Type B pancreatic cell (in vitro differentiated cells): ENCODE measurements at regions not wholly inside any gene's neighbourhood (a gene's known extent, or its start where the extent isn't known, plus 50 kb on each side); places are given as distances from the start of the nearest gene placed in this dataset.
A peak's percentile ranks its signal among the peaks of the same experiment; 100 is the strongest.

Source experiments
- DNase-seq: peaks from one replicate; pipeline ENCODE4 v3.0.0; 2021; ENCODE audit warnings: mixed read lengths; ENCODE audit not compliant: unreplicated experiment; ENCODE audit errors: extremely low spot score
- H3K27ac Mint-ChIP-seq: 2 replicates; pipeline ENCODE4 v1.8.0; 2021; ENCODE audit warnings: mild to moderate bottlenecking, mixed read lengths
- H3K27me3 Mint-ChIP-seq: 2 replicates; pipeline ENCODE4 v1.8.0; 2021; ENCODE audit warnings: mixed read lengths
- H3K36me3 Mint-ChIP-seq: 2 replicates; pipeline ENCODE4 v1.8.0; 2021; ENCODE audit warnings: mixed read lengths
- H3K4me1 Mint-ChIP-seq: one replicate; pipeline ENCODE4 v1.8.0; 2021; ENCODE audit warnings: mixed read lengths; ENCODE audit not compliant: unreplicated experiment
- H3K4me3 Mint-ChIP-seq: 2 replicates; pipeline ENCODE4 v1.8.0; 2021; ENCODE audit warnings: mild to moderate bottlenecking, mixed read lengths
- H3K9me3 Mint-ChIP-seq: 2 replicates; pipeline ENCODE4 v1.8.0; 2021; ENCODE audit warnings: mixed read lengths
- TF ChIP-seq, protein P1 (sequence below): fragments of 200-600 bp; sonication (generic); conservative IDR thresholded peaks from 2 replicates; pipeline ENCODE4 v1.5.0; 2021; ENCODE audit warnings: antibody characterized with exemption, mild to moderate bottlenecking

DNA sequence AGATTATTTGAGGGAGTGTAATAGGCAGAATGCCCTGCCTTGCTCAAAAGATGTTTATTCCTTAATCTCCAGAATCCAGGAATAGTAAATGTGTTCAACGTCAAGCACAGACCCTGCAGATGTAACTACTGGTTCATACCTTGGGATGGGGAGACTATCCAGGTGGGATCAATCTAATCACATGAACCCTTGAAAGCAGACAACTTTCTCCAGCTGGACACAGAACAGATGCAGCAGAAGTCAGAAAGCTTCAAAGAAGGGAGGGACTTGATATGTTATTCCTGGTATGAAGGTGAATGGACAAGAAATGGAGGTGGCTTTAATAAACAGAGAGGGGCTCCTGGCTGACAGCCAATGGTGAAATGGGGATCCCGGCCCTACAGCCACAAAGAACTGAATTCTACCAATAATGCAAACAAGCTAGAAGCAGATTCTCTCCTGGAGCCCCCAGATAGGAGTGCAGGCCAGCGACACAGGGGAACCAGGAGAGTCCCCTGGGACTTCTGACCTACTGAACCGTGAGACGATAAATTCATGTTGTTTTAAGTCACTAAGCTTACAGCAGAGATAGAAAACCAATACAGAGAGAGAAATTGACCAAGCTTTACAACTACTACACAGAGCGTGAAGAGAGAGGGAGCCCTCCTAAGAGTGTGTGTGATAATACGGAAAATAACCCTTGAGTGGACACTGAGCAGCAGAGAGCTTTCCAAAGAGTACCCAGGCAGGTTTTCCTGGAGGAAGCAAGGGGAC is 133.5 kb upstream of the TMEM132C start:
- Mint-ChIP-seq H3K4me1 (no peaks in the 10 kb centered on the region), H3K27me3 (no peaks in the 10 kb centered on the region), H3K9me3 (no peaks in the 10 kb centered on the region), H3K4me3 (no peak overlapping the region), H3K27ac (no peak overlapping the region), H3K36me3 (no peaks in the 10 kb centered on the region)
- TF ChIP-seq, protein P1, sequence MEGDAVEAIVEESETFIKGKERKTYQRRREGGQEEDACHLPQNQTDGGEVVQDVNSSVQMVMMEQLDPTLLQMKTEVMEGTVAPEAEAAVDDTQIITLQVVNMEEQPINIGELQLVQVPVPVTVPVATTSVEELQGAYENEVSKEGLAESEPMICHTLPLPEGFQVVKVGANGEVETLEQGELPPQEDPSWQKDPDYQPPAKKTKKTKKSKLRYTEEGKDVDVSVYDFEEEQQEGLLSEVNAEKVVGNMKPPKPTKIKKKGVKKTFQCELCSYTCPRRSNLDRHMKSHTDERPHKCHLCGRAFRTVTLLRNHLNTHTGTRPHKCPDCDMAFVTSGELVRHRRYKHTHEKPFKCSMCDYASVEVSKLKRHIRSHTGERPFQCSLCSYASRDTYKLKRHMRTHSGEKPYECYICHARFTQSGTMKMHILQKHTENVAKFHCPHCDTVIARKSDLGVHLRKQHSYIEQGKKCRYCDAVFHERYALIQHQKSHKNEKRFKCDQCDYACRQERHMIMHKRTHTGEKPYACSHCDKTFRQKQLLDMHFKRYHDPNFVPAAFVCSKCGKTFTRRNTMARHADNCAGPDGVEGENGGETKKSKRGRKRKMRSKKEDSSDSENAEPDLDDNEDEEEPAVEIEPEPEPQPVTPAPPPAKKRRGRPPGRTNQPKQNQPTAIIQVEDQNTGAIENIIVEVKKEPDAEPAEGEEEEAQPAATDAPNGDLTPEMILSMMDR = no peak
- no peak for DNase-seq

DNA sequence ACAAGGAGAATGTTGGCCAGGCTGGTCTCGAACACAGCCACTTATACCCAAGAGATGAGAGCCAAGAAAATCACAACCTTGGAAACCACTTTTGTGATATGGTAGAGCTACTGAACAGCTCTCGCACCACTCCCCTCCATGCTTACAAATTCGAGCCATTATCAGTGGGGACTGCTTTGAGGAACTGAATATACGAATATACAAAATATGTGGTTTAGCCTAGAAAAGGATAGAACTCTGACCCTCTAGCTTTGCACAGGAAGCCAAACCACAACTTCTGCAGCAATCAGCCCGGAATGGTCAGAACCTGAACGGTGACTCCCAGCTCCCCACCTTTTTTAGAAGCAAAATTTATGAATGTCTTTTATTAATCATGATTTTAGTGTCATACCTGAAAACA is 129.8 kb upstream of the TMEM132C start:
- Mint-ChIP-seq H3K4me1 (peaks cover 7% of the 10 kb centered on the region), H3K36me3 (no peaks in the 10 kb centered on the region), H3K4me3 (no peak overlapping the region), H3K27me3 (no peaks in the 10 kb centered on the region), H3K9me3 (no peaks in the 10 kb centered on the region), H3K27ac (no peak overlapping the region)
- DNase-seq = no peak
- TF ChIP-seq, protein P1 = no peak

DNA sequence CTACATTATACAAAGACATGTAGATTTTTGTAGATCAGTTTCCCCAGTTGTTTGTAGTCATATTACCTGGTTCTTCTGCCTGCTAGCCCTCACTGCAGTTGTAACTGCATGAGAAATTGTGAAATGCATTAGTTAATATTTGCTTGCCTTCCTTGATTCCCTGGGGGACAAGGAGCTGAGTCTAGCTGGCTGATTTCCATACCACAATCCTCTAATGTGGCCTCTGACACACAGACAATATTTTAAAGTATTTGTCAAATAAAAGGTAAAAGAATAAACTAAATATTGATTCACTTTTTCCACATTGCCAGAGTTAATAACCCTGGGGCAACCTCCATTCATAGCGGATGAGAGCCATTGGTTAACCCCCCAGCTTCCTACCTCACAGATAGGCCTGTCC is 128.8 kb upstream of the TMEM132C start:
- no peaks in the 10 kb centered on the region for H3K27me3 Mint-ChIP-seq
- H3K27ac Mint-ChIP-seq = no peak overlapping the region
- DNase-seq = no peak
- H3K4me3 Mint-ChIP-seq = no peak overlapping the region
- TF ChIP-seq, protein P1 = no peak
- peaks cover 7% of the 10 kb centered on the region for H3K4me1 Mint-ChIP-seq
- H3K9me3 Mint-ChIP-seq = no peaks in the 10 kb centered on the region
- no peaks in the 10 kb centered on the region for H3K36me3 Mint-ChIP-seq

DNA sequence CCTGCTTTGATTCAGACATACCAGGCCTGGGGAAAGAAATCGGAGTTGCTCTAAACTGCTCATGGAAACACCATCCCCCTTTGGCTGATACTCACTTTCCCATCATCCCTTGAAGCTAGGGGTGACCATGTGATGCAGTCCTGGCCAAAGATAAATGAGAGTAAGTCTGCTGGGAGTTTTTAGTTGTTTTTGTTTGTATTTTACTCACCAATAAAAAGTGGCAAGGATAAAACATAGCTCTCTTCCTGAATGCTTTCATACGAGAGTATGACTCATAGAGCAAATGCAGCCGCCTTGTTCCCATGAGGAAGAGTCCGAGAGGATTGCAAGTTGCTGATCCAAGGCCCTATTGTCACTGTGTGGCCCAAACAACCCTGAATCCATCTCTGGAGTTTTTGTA is 126.4 kb upstream of the TMEM132C start:
- DNase-seq = no peak
- peak overlapping the region; percentile 46 for H3K4me3 Mint-ChIP-seq
- H3K27me3 Mint-ChIP-seq = no peaks in the 10 kb centered on the region
- H3K36me3 Mint-ChIP-seq = no peaks in the 10 kb centered on the region
- peak overlapping the region; percentile 79 for H3K27ac Mint-ChIP-seq
- TF ChIP-seq, protein P1 = no peak
- H3K9me3 Mint-ChIP-seq = no peaks in the 10 kb centered on the region
- H3K4me1 Mint-ChIP-seq = peaks cover 7% of the 10 kb centered on the region

DNA sequence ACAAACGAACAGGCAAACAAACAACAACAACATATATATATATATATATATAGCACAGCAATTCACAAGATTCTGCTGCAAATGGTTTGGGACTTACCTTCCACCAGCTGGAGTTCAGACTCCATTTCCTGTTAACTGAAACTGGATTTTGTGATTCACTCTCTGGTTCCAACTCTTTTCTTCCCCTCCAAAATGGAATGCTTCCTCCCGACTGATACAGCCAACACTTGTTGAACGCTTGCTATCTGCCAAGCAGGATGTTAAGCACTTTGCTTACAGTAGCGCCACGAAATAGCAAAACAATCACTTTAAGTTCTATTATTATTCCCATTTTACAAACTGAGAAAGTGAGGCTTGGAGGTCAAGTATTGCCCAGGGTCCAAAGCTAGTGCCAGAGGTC is 116.0 kb upstream of the TMEM132C start:
- Mint-ChIP-seq H3K9me3 (peaks cover 4% of the 10 kb centered on the region), H3K36me3 (no peaks in the 10 kb centered on the region), H3K27ac (no peak overlapping the region), H3K4me1 (no peaks in the 10 kb centered on the region), H3K27me3 (peaks cover 7% of the 10 kb centered on the region), H3K4me3 (no peak overlapping the region)
- TF ChIP-seq, protein P1 = no peak
- no peak for DNase-seq

DNA sequence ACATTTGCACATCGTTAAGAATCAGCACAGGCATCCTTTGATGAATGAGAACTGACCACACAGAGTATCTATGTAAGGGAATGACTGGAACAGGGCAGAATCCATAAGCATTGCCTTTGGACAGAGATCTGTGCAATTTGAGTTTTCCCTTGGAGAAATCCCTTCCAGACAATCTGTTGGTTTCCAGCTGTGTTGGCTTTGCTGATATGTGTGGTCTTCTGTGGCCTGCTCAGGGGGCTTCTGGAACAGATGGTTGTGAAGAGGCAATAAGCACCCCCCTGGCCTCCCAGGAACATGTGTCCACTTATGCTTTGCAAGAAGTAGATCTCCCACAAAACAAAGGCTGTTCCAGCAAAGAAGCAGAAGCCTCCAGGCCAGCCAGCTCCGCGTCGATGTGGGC is 111.4 kb upstream of the TMEM132C start:
- DNase-seq = no peak
- no peak overlapping the region for H3K4me3 Mint-ChIP-seq
- H3K4me1 Mint-ChIP-seq = no peaks in the 10 kb centered on the region
- H3K27ac Mint-ChIP-seq = no peak overlapping the region
- peaks cover 4% of the 10 kb centered on the region for H3K9me3 Mint-ChIP-seq
- TF ChIP-seq, protein P1 = no peak
- peaks cover 14% of the 10 kb centered on the region for H3K27me3 Mint-ChIP-seq
- H3K36me3 Mint-ChIP-seq = no peaks in the 10 kb centered on the region
